Natural killer cell (primary cell): ENCODE measurements at regions not wholly inside any gene's neighbourhood (a gene's known extent, or its start where the extent isn't known, plus 50 kb on each side); places are given as distances from the start of the nearest gene placed in this dataset.

Experiments
- ATAC-seq, 3 donors: fragments of 150-1000 bp in 2 of 3; fragments of 200-7000 bp in 1 of 3; cut with Tn5 transposase; 1 replicate in 1 of 3; 2 replicates in 2 of 3; pipeline ENCODE4 v1.10.0; 2021; ENCODE audit warnings: mild to moderate bottlenecking in 2 of 3, moderate library complexity in 2 of 3
- DNase-seq, 2 donors: peaks; one replicate each; pipeline versions ENCODE4 v3.0.0 to v3.0.0-alpha.2; 2013 to 2021; ENCODE audit warnings: mixed read lengths in 1 of 2
- H3K27ac ChIP-seq: one replicate; pipeline ENCODE4 v1.5.1; 2013; ENCODE audit warnings: mild to moderate bottlenecking, low read length
- H3K27me3 ChIP-seq: one replicate; pipeline ENCODE4 v1.6.1; 2013; ENCODE audit warnings: low read length; ENCODE audit not compliant: control insufficient read depth, insufficient read depth
- H3K36me3 ChIP-seq: one replicate; pipeline ENCODE4 v1.6.1; 2013; ENCODE audit warnings: low read length; ENCODE audit not compliant: control insufficient read depth, insufficient read depth
- H3K4me1 ChIP-seq: one replicate; pipeline ENCODE4 v1.6.1; 2013; ENCODE audit warnings: low read length; ENCODE audit not compliant: control insufficient read depth, insufficient read depth
- H3K4me3 ChIP-seq: one replicate; pipeline ENCODE4 v1.5.1; 2013; ENCODE audit warnings: low read length
- H3K9me3 ChIP-seq: one replicate; pipeline ENCODE4 v1.6.1; 2013; ENCODE audit warnings: low read length; ENCODE audit not compliant: control insufficient read depth, insufficient read depth
- H3K27ac Mint-ChIP-seq, 2 donors: one replicate each; pipeline ENCODE4 v1.8.0; 2022; ENCODE audit warnings: mild to moderate bottlenecking in 2 of 2, mixed read lengths in 2 of 2, moderate library complexity in 1 of 2
- H3K27me3 Mint-ChIP-seq, 2 donors: one replicate each; pipeline ENCODE4 v1.8.0; 2022; ENCODE audit warnings: low read depth in 2 of 2, mixed read lengths in 2 of 2
- H3K36me3 Mint-ChIP-seq: one replicate; pipeline ENCODE4 v1.8.0; 2022; ENCODE audit warnings: mixed read lengths
- H3K4me1 Mint-ChIP-seq, 2 donors: one replicate each; pipeline ENCODE4 v1.8.0; 2022; ENCODE audit warnings: mixed read lengths in 2 of 2
- H3K4me3 Mint-ChIP-seq: one replicate; pipeline ENCODE4 v1.8.0; 2022; ENCODE audit warnings: mild to moderate bottlenecking, moderate library complexity, mixed read lengths
- H3K9me3 Mint-ChIP-seq, 2 donors: one replicate each; pipeline ENCODE4 v1.8.0; 2022; ENCODE audit warnings: mixed read lengths in 2 of 2
- WGBS: methylation state at CpG from one replicate; pipeline ENCODE4 v1.1.7; 2013; ENCODE audit warnings: missing lambda C conversion rate; ENCODE audit not compliant: insufficient coverage; 5-methylcytosine and 5-hydroxymethylcytosine counted together
- intact Hi-C: fragments of 100-400 bp; cut with micrococcal nuclease; formaldehyde crosslinking; loops from one replicate; pipeline ENCODE4 v1.14.2; 2022
- TF ChIP-seq, protein P1 (sequence below): fragments of 200-600 bp; IDR thresholded peaks from one replicate; pipeline ENCODE4 v1.8.0; 2022; ENCODE audit warnings: antibody characterized with exemption

GRCh38 chr21:16007943-16008342, 278.2 kb downstream of the USP25 start:
- Histone ChIP-seq H3K9me3 (no peaks in the 10 kb centered on the region), H3K4me1 (no peaks in the 10 kb centered on the region), H3K27me3 (no peaks in the 10 kb centered on the region), H3K4me3 (no peak overlapping the region), H3K36me3 (no peaks in the 10 kb centered on the region), H3K27ac (no peak overlapping the region)
- Mint-ChIP-seq H3K27me3 (no peaks in the 10 kb centered on the region), H3K27ac (no peak overlapping the region), H3K9me3 (peaks cover 0 to 8% of the 10 kb centered on the region in 2 donors), H3K4me1 (no peaks in the 10 kb centered on the region), H3K4me3 (no peak overlapping the region), H3K36me3 (no peaks in the 10 kb centered on the region)
- DNase-seq = no peak
- intact Hi-C loops = no loop called here
- ATAC-seq = no peak
- TF ChIP-seq, protein P1, sequence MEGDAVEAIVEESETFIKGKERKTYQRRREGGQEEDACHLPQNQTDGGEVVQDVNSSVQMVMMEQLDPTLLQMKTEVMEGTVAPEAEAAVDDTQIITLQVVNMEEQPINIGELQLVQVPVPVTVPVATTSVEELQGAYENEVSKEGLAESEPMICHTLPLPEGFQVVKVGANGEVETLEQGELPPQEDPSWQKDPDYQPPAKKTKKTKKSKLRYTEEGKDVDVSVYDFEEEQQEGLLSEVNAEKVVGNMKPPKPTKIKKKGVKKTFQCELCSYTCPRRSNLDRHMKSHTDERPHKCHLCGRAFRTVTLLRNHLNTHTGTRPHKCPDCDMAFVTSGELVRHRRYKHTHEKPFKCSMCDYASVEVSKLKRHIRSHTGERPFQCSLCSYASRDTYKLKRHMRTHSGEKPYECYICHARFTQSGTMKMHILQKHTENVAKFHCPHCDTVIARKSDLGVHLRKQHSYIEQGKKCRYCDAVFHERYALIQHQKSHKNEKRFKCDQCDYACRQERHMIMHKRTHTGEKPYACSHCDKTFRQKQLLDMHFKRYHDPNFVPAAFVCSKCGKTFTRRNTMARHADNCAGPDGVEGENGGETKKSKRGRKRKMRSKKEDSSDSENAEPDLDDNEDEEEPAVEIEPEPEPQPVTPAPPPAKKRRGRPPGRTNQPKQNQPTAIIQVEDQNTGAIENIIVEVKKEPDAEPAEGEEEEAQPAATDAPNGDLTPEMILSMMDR = no peak
- 77% methylated on average over 2 of the region's 2 CpGs for WGBS

- Mint-ChIP-seq H3K4me1 (no peaks in the 10 kb centered on the region), H3K4me3 (no peak overlapping the region), H3K27me3 (no peaks in the 10 kb centered on the region), H3K9me3 (peaks cover 2 to 10% of the 10 kb centered on the region in 2 donors), H3K36me3 (no peaks in the 10 kb centered on the region), H3K27ac (no peak overlapping the region)
- no peaks in the 10 kb centered on the region for H3K27me3 ChIP-seq
- WGBS = 92% methylated on average over 4 of the region's 4 CpGs
- no peak overlapping the region for H3K4me3 ChIP-seq
- H3K4me1 ChIP-seq = no peaks in the 10 kb centered on the region
- ATAC-seq (no peak), DNase-seq (no peak)
- H3K27ac ChIP-seq = no peak overlapping the region
- no peaks in the 10 kb centered on the region for H3K36me3 ChIP-seq
- H3K9me3 ChIP-seq = no peaks in the 10 kb centered on the region
- intact Hi-C loops = no loop called here
- TF ChIP-seq, protein P1 = no peak
These were observed 281.9 kb downstream of the USP25 start for GRCh38 chr21:16011719-16012118.

DNA sequence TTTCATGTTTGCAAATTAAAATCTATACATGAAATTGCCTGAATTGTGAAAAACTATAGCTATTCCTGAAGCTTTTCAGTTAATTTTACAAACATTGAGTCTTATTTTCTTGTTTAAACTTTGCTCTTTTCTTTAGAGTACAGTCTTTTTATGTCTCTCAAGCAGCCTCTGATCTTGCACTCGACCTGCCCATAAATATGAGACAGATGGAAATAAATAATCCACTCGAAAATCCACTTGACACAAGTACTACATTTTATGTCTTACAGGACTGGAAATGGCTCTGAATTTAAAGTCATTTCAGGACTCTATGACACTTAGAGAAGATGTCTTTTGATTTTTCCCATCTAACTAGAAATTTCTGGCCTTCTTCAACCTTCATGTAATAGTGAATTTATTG, 283.8 kb downstream of the USP25 start:
- H3K36me3 Mint-ChIP-seq = no peaks in the 10 kb centered on the region
- peaks cover 2 to 10% of the 10 kb centered on the region in 2 donors for H3K9me3 Mint-ChIP-seq
- no peak overlapping the region for H3K4me3 ChIP-seq
- H3K36me3 ChIP-seq = no peaks in the 10 kb centered on the region
- no peak for ATAC-seq
- no peak overlapping the region for H3K4me3 Mint-ChIP-seq
- no peaks in the 10 kb centered on the region for H3K4me1 Mint-ChIP-seq
- H3K27ac Mint-ChIP-seq = no peak overlapping the region
- H3K4me1 ChIP-seq = no peaks in the 10 kb centered on the region
- H3K9me3 ChIP-seq = no peaks in the 10 kb centered on the region
- 43% methylated on average over 1 of the region's 2 CpGs for WGBS
- intact Hi-C loops = no loop called here
- DNase-seq = no peak
- no peaks in the 10 kb centered on the region for H3K27me3 Mint-ChIP-seq
- H3K27ac ChIP-seq = no peak overlapping the region
- TF ChIP-seq, protein P1 = no peak
- H3K27me3 ChIP-seq = no peaks in the 10 kb centered on the region

DNA sequence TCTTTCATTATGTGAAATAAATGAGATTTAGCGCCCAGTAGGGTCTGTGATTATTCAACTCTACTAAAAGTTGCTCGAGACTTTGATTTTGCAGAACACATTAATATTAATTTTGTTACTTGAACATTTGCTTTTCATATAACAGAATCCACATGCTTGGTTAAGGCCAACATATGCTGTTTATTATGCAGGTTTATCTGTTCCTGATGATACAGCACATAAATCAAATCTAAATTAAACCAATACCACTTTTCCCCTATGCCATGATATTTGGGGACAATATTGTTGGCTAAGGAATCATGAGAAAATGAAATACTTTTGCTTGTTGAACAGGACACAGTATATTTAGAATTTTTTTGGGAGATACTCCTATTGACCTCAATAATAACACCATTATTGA, 291.1 kb downstream of the USP25 start:
- Mint-ChIP-seq H3K27ac (no peak overlapping the region), H3K4me3 (no peak overlapping the region), H3K27me3 (no peaks in the 10 kb centered on the region), H3K4me1 (no peaks in the 10 kb centered on the region), H3K9me3 (peaks cover 10 to 11% of the 10 kb centered on the region in 2 donors), H3K36me3 (no peaks in the 10 kb centered on the region)
- ATAC-seq (no peak), DNase-seq (no peak)
- intact Hi-C loops = no loop called here
- no peak overlapping the region for H3K27ac ChIP-seq
- H3K4me1 ChIP-seq = no peaks in the 10 kb centered on the region
- H3K27me3 ChIP-seq = no peaks in the 10 kb centered on the region
- TF ChIP-seq, protein P1 = no peak
- no peaks in the 10 kb centered on the region for H3K36me3 ChIP-seq
- 100% methylated on average over 2 of the region's 2 CpGs for WGBS
- no peak overlapping the region for H3K4me3 ChIP-seq
- no peaks in the 10 kb centered on the region for H3K9me3 ChIP-seq
